ENCODE measurements at regions not wholly inside any gene's neighbourhood (a gene's known extent, or its start where the extent isn't known, plus 50 kb on each side); places are given as distances from the start of the nearest gene placed in this dataset.
"Not testable (repeated sequence)": the region's sequence is repeated elsewhere in the genome, so short reads cannot be mapped to it uniquely, and the experiment has no call there.

GRCh38 chr4:170169699-170170098 lies 79.9 kb upstream of the AADAT start:
- H3K36me3 Mint-ChIP-seq (ENCODE audit: insufficient read depth), result no peaks in the 10 kb centered on the region

DNA sequence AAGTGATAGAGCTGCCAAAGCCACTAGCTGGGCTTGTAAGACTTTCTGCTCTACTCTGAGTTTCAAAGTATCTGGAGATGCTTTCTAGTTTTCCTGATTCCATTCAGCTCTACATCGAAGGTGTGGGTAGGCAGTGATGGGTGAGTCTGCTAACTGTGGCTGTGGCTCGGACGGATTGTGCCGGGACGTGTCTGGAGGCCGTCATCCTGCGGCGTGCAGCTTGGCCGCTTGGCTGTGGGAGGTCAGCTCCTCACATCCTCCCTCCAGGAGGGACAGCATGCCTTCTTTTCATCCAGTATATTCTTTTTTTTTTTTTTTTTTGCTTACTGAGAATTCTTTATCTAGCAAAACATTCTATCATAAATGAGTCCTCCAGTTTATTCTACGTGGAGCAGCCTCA lies 77.9 kb upstream of the AADAT start:
- DNase-seq (no peak), ATAC-seq (no peak)
- no peaks in the 10 kb centered on the region for H3K9me3 Mint-ChIP-seq
- no peaks in the 10 kb centered on the region for H3K27me3 Mint-ChIP-seq (ENCODE audit: low read depth)
- no peaks in the 10 kb centered on the region for H3K36me3 Mint-ChIP-seq (ENCODE audit: insufficient read depth)
- no peaks in the 10 kb centered on the region for H3K4me1 Mint-ChIP-seq (ENCODE audit: low read depth)
- H3K4me3 Mint-ChIP-seq, result no peak overlapping the region

More at GRCh38 chr4:170169699-170170098, 79.9 kb upstream of the AADAT start:
- no peak for ATAC-seq
- DNase-seq, result no peak
- Mint-ChIP-seq H3K4me3 (no peak overlapping the region), H3K4me1 (ENCODE audit: low read depth) (no peaks in the 10 kb centered on the region), H3K9me3 (no peaks in the 10 kb centered on the region), H3K27me3 (ENCODE audit: low read depth) (no peaks in the 10 kb centered on the region)

GRCh38 chr4:170166193-170166592 lies 76.4 kb upstream of the AADAT start:
- H3K27me3 Mint-ChIP-seq (ENCODE audit: low read depth); H3K36me3 Mint-ChIP-seq (ENCODE audit: insufficient read depth); H3K9me3 Mint-ChIP-seq; DNase-seq; H3K4me1 Mint-ChIP-seq (ENCODE audit: low read depth); ATAC-seq; H3K4me3 Mint-ChIP-seq: not testable (repeated sequence)

DNA sequence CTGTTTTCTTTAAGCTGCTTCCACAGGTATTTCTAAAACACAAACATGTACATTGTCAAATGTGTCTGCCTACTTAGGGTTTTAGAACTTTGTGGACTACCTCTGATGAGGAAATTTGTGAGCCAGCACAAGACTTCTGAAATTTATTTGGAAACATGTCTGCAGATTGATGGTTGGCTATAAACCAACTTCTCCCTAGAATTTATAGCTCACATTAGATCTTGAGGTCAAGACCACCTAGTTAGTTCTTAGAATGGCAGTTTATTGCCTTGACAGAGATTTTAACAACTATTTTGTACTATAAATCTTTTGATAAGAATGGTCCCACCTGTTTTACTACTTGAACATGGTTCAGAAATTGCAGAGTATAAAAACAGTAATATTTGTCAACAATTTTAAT lies 72.7 kb upstream of the AADAT start:
- Mint-ChIP-seq H3K9me3 (peaks cover 4% of the 10 kb centered on the region), H3K27me3 (ENCODE audit: low read depth) (no peaks in the 10 kb centered on the region), H3K4me3 (no peak overlapping the region), H3K4me1 (ENCODE audit: low read depth) (no peaks in the 10 kb centered on the region), H3K36me3 (ENCODE audit: insufficient read depth) (no peaks in the 10 kb centered on the region)
- ATAC-seq (no peak), DNase-seq (no peak)

GRCh38 chr4:170157670-170158069 lies 67.9 kb upstream of the AADAT start:
- Mint-ChIP-seq H3K4me1 (ENCODE audit: low read depth) (no peaks in the 10 kb centered on the region), H3K9me3 (peaks cover 4% of the 10 kb centered on the region), H3K4me3 (no peak overlapping the region), H3K27me3 (ENCODE audit: low read depth) (no peaks in the 10 kb centered on the region), H3K36me3 (ENCODE audit: insufficient read depth) (no peaks in the 10 kb centered on the region)
- DNase-seq, result no peak
- ATAC-seq, result no peak

DNA sequence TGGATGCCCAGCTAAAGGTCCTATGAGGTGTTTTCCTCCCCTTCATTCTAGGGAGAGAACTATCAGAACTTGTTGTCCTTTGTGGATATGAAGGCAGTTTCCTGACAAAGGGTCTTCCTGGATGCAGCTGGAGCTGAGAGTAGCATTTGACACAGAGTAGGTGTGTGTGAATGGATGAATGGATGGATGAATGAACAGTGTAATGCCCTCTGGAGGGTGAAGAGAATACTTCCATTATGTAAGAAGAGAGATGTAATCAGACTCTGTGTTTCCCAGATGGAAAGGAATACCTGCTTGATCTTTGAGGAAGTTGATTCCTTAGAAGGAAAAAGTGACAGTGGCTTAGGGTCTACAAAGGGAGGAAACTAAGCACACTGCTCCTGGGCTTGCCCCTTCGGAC lies 55.4 kb upstream of the AADAT start:
- no peaks in the 10 kb centered on the region for H3K4me1 Mint-ChIP-seq (ENCODE audit: low read depth)
- DNase-seq, result no peak
- no peaks in the 10 kb centered on the region for H3K36me3 Mint-ChIP-seq (ENCODE audit: insufficient read depth)
- no peak for ATAC-seq
- H3K9me3 Mint-ChIP-seq, result no peaks in the 10 kb centered on the region
- no peak overlapping the region for H3K4me3 Mint-ChIP-seq
- no peaks in the 10 kb centered on the region for H3K27me3 Mint-ChIP-seq (ENCODE audit: low read depth)

DNA sequence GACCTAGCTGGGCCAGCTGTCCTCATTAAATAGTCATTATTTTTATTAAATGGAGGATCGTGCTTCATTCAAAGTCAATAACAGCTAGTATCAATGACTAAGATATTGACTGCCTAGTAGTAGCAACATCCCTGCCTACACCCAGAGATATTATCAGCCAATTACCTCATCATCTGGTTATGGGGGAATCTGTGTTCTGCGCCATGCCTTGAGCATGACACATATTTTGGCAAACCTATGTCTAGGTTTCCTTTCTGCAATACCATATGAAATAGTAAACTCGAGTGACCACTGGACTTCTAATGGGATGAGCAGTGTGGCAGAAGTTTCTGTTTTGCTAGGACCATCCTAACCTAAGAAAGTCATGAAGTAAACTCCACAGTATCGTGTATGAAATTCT lies 50.0 kb upstream of the AADAT start:
- DNase-seq (no peak), ATAC-seq (no peak)
- Mint-ChIP-seq H3K4me1 (ENCODE audit: low read depth) (peaks cover 1% of the 10 kb centered on the region), H3K36me3 (ENCODE audit: insufficient read depth) (no peaks in the 10 kb centered on the region), H3K9me3 (no peaks in the 10 kb centered on the region), H3K4me3 (no peak overlapping the region), H3K27me3 (ENCODE audit: low read depth) (no peaks in the 10 kb centered on the region)
